ENCODE measurements at regions not wholly inside any gene's neighbourhood (a gene's known extent, or its start where the extent isn't known, plus 50 kb on each side); places are given as distances from the start of the nearest gene placed in this dataset.

- no peak for DNase-seq
- Mint-ChIP-seq H3K4me3 (ENCODE audit: unreplicated experiment) (no peak overlapping the region), H3K9me3 (ENCODE audit: unreplicated experiment) (peaks cover 2% of the 10 kb centered on the region), H3K36me3 (ENCODE audit: unreplicated experiment) (no peaks in the 10 kb centered on the region), H3K27me3 (ENCODE audit: unreplicated experiment) (peaks cover 4% of the 10 kb centered on the region), H3K27ac (ENCODE audit: unreplicated experiment) (peak overlapping the region; percentile 71), H3K4me1 (ENCODE audit: low read depth, unreplicated experiment) (peaks cover 10% of the 10 kb centered on the region)
- TF ChIP-seq CTCF (IDR thresholded peaks at IDR 0.05; ENCODE audit: partially characterized antibody, unreplicated experiment): no peak
Observed at GRCh38 chr21:27078915-27079314, 112.0 kb upstream of the ADAMTS5 start.

- Mint-ChIP-seq H3K27ac (ENCODE audit: unreplicated experiment) (no peak overlapping the region), H3K27me3 (ENCODE audit: unreplicated experiment) (peaks cover 2% of the 10 kb centered on the region), H3K4me1 (ENCODE audit: low read depth, unreplicated experiment) (peaks cover 10% of the 10 kb centered on the region), H3K9me3 (ENCODE audit: unreplicated experiment) (peaks cover 2% of the 10 kb centered on the region), H3K36me3 (ENCODE audit: unreplicated experiment) (no peaks in the 10 kb centered on the region), H3K4me3 (ENCODE audit: unreplicated experiment) (no peak overlapping the region)
- no peak for TF ChIP-seq CTCF (IDR thresholded peaks at IDR 0.05; ENCODE audit: partially characterized antibody, unreplicated experiment)
- DNase-seq: no peak
Observed at GRCh38 chr21:27077501-27077900, 110.6 kb upstream of the ADAMTS5 start.

- DNase-seq: no peak
- no peak overlapping the region for H3K27ac Mint-ChIP-seq (ENCODE audit: unreplicated experiment)
- no peak for TF ChIP-seq CTCF (IDR thresholded peaks at IDR 0.05; ENCODE audit: partially characterized antibody, unreplicated experiment)
- H3K4me3 Mint-ChIP-seq (ENCODE audit: unreplicated experiment): no peak overlapping the region
- H3K4me1 Mint-ChIP-seq (ENCODE audit: low read depth, unreplicated experiment): peaks cover 14% of the 10 kb centered on the region
- H3K36me3 Mint-ChIP-seq (ENCODE audit: unreplicated experiment): no peaks in the 10 kb centered on the region
- peaks cover 2% of the 10 kb centered on the region for H3K27me3 Mint-ChIP-seq (ENCODE audit: unreplicated experiment)
- H3K9me3 Mint-ChIP-seq (ENCODE audit: unreplicated experiment): peaks cover 2% of the 10 kb centered on the region
Observed at GRCh38 chr21:27076025-27076424, 109.1 kb upstream of the ADAMTS5 start.

GRCh38 chr21:27070861-27071670 is 104.2 kb upstream of the ADAMTS5 start:
- Mint-ChIP-seq H3K27me3 (ENCODE audit: unreplicated experiment) (no peaks in the 10 kb centered on the region), H3K4me1 (ENCODE audit: low read depth, unreplicated experiment) (peaks cover 4% of the 10 kb centered on the region), H3K4me3 (ENCODE audit: unreplicated experiment) (no peak overlapping the region), H3K36me3 (ENCODE audit: unreplicated experiment) (no peaks in the 10 kb centered on the region), H3K9me3 (ENCODE audit: unreplicated experiment) (peaks cover 2% of the 10 kb centered on the region), H3K27ac (ENCODE audit: unreplicated experiment) (no peak overlapping the region)
- no peak for TF ChIP-seq CTCF (IDR thresholded peaks at IDR 0.05; ENCODE audit: partially characterized antibody, unreplicated experiment)
- DNase-seq: no peak

- no peak for TF ChIP-seq CTCF (IDR thresholded peaks at IDR 0.05; ENCODE audit: partially characterized antibody, unreplicated experiment)
- H3K9me3 Mint-ChIP-seq (ENCODE audit: unreplicated experiment): peaks cover 2% of the 10 kb centered on the region
- no peaks in the 10 kb centered on the region for H3K27me3 Mint-ChIP-seq (ENCODE audit: unreplicated experiment)
- no peak overlapping the region for H3K27ac Mint-ChIP-seq (ENCODE audit: unreplicated experiment)
- H3K36me3 Mint-ChIP-seq (ENCODE audit: unreplicated experiment): peaks cover 4% of the 10 kb centered on the region
- no peak overlapping the region for H3K4me3 Mint-ChIP-seq (ENCODE audit: unreplicated experiment)
- DNase-seq: no peak
- H3K4me1 Mint-ChIP-seq (ENCODE audit: low read depth, unreplicated experiment): peaks cover 4% of the 10 kb centered on the region
Observed at GRCh38 chr21:27068811-27069210, 101.9 kb upstream of the ADAMTS5 start.
